HG03280 (cell line): ENCODE measurements at regions not wholly inside any gene's neighbourhood (a gene's known extent, or its start where the extent isn't known, plus 50 kb on each side); places are given as distances from the start of the nearest gene placed in this dataset.

Source experiments
- ATAC-seq: cut with Tn5 transposase; IDR thresholded peaks from one replicate; pipeline ENCODE4 v1.9.1; 2021; ENCODE audit warnings: mild to moderate bottlenecking, moderate library complexity; ENCODE audit not compliant: unreplicated experiment

GRCh38 chr5:146254223-146254622, 50.8 kb downstream of the RBM27 start:
- ATAC-seq, result peak; percentile 46

DNA sequence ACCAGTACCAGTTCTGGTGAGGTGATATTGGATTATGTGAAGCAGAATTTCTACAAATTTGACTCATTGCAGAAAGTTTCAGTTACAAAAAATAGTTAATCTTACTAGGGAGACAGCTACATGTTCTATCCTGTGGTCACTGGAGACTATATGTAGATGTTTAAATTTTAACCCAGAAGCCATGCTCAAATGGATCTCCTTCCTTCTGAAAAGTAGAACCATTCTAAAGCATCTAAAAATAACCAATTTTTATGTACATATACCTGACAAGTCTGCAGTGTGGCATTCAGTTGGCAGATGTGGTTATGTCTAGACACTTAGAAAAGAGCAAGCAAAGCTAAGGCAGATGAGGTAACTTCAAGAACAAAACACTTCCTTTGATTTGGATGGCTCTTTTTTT, 65.5 kb upstream of the POU4F3 start:
- ATAC-seq, result no peak

DNA sequence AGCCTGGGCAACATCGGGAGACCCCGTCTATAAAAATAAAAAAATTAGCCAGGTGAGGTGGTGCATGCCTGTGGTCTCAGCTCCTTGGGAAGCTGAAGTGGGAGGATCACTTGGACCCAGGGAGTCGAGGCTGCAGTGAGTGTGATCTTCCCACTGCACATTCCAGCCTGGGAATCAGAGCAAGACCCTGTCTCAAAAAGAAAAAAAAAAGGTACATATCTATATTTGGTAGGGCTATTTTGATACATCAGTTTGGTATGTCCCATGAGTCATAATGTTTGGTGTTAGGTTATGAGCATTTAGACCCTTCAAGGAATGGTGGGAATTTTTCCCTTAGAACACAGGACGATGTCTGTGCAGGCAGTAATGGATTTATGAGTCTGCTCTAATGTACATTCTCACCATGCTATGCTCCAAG, 55.3 kb upstream of the POU4F3 start:
- ATAC-seq, result no peak

- no peak for ATAC-seq
Measured at GRCh38 chr5:146284016-146284415, 54.6 kb upstream of the POU4F3 start.
